ENCODE measurements at regions not wholly inside any gene's neighbourhood (a gene's known extent, or its start where the extent isn't known, plus 50 kb on each side); places are given as distances from the start of the nearest gene placed in this dataset.

GRCh38 chr4:98203332-98204235 lies 57.6 kb upstream of the RAP1GDS1 start:
- Histone ChIP-seq H3K9ac (ENCODE audit: low read depth in 1 of 2, low read length in 2 of 2) (no peak overlapping the region), H3K4me3 (ENCODE audit: low read depth in 1 of 3, low read length in 3 of 3) (no peak overlapping the region), H3K27me3 (ENCODE audit: control insufficient read depth in 4 of 4, insufficient read depth in 4 of 4, low read length in 3 of 4) (no peaks in the 10 kb centered on the region), H3K36me3 (ENCODE audit: control insufficient read depth in 4 of 4, insufficient read depth in 3 of 4, low read depth in 1 of 4, low read length in 3 of 4) (no peaks in the 10 kb centered on the region), H3K27ac (ENCODE audit: low read depth in 1 of 2, low read length in 2 of 2) (no peak overlapping the region), H3K4me1 (ENCODE audit: control insufficient read depth in 4 of 4, insufficient read depth in 4 of 4, low read length in 3 of 4) (no peaks in the 10 kb centered on the region), H3K9me3 (ENCODE audit: control insufficient read depth in 4 of 4, low read length in 3 of 4) (no peaks in the 10 kb centered on the region)
- no peak for TF ChIP-seq YY1 (IDR thresholded peaks at IDR 0.05)
- no peak for TF ChIP-seq NR2F2 (IDR thresholded peaks at IDR 0.05)
- TF ChIP-seq GABPA (IDR thresholded peaks at IDR 0.05 in 1 of 2, conservative IDR thresholded peaks at IDR 0.05 in 1 of 2) = no peak
- TF ChIP-seq JUND (IDR thresholded peaks at IDR 0.05) = no peak
- TF ChIP-seq HNF4A (conservative IDR thresholded peaks at IDR 0.05) = no peak
- no peak for TF ChIP-seq REST (IDR thresholded peaks at IDR 0.05)
- TF ChIP-seq MAX (IDR thresholded peaks at IDR 0.05) = no peak
- TF ChIP-seq RXRA (IDR thresholded peaks at IDR 0.05) = no peak
- TF ChIP-seq FOXA2 (IDR thresholded peaks at IDR 0.05) = no peak
- TF ChIP-seq FOXA1 (IDR thresholded peaks at IDR 0.05) = no peak
- TF ChIP-seq RAD21 (IDR thresholded peaks at IDR 0.05) = no peak
- no peak for TF ChIP-seq SP1 (IDR thresholded peaks at IDR 0.05)
- TF ChIP-seq EGR1 (IDR thresholded peaks at IDR 0.05; ENCODE audit: low read depth in 2 of 2) = no peak
- TF ChIP-seq ZBTB33 (IDR thresholded peaks at IDR 0.05) = no peak
- TF ChIP-seq HNF4G (IDR thresholded peaks at IDR 0.05) = no peak
- TF ChIP-seq ATF3 (IDR thresholded peaks at IDR 0.05) = no peak
- DNase-seq (ENCODE audit: low spot score) = no peak
- 68% methylated on average over 8 of the region's 8 CpGs for WGBS

DNA sequence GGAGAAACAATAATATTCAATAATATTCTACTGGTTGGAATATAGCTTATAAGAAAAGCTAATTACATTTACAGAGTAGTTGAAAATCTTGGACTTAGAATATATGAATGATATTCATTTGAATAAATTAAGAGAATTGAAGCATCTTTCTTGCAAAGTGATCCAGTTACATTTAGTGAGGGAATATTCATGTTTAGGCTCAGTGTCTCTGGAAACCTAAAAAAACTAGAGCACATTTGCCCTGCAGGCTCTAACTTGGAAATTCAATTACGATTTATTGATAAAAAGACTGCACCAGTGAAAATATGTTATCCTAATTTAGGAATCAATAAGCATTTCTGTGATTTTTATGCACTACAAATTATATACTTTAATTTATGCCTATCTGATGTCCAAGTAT lies 58.3 kb upstream of the RAP1GDS1 start:
- H3K4me1 ChIP-seq (ENCODE audit: control insufficient read depth in 4 of 4, insufficient read depth in 4 of 4, low read length in 3 of 4) = no peaks in the 10 kb centered on the region
- no peak overlapping the region for H3K4me3 ChIP-seq (ENCODE audit: low read depth in 1 of 3, low read length in 3 of 3)
- TF ChIP-seq HNF4G (IDR thresholded peaks at IDR 0.05) = no peak
- no peak for TF ChIP-seq ATF3 (IDR thresholded peaks at IDR 0.05)
- TF ChIP-seq GABPA (IDR thresholded peaks at IDR 0.05 in 1 of 2, conservative IDR thresholded peaks at IDR 0.05 in 1 of 2) = no peak
- TF ChIP-seq RXRA (IDR thresholded peaks at IDR 0.05) = no peak
- TF ChIP-seq ZBTB33 (IDR thresholded peaks at IDR 0.05) = no peak
- no peak for TF ChIP-seq FOXA2 (IDR thresholded peaks at IDR 0.05)
- no peak for TF ChIP-seq REST (IDR thresholded peaks at IDR 0.05)
- no peak for TF ChIP-seq RAD21 (IDR thresholded peaks at IDR 0.05)
- H3K36me3 ChIP-seq (ENCODE audit: control insufficient read depth in 4 of 4, insufficient read depth in 3 of 4, low read depth in 1 of 4, low read length in 3 of 4) = no peaks in the 10 kb centered on the region
- DNase-seq (ENCODE audit: low spot score) = no peak
- no peak overlapping the region for H3K9ac ChIP-seq (ENCODE audit: low read depth in 1 of 2, low read length in 2 of 2)
- no peak overlapping the region for H3K27ac ChIP-seq (ENCODE audit: low read depth in 1 of 2, low read length in 2 of 2)
- 91% methylated on average over 1 of the region's 1 CpG for WGBS
- no peaks in the 10 kb centered on the region for H3K9me3 ChIP-seq (ENCODE audit: control insufficient read depth in 4 of 4, low read length in 3 of 4)
- no peaks in the 10 kb centered on the region for H3K27me3 ChIP-seq (ENCODE audit: control insufficient read depth in 4 of 4, insufficient read depth in 4 of 4, low read length in 3 of 4)

All from liver (tissue), 7 donors.